Neural cell (in vitro differentiated cells): ENCODE measurements at regions not wholly inside any gene's neighbourhood (a gene's known extent, or its start where the extent isn't known, plus 50 kb on each side); places are given as distances from the start of the nearest gene placed in this dataset.
"Not testable (repeated sequence)": the region's sequence is repeated elsewhere in the genome, so short reads cannot be mapped to it uniquely, and the experiment has no call there.

Experiments used
- CTCF ChIP-seq: fragments of 450-650 bp; IDR thresholded peaks from 2 replicates; pipeline ENCODE4 v1.5.1; 2014; ENCODE audit warnings: antibody characterized with exemption, mild to moderate bottlenecking, moderate library complexity; ENCODE audit not compliant: poor library complexity, severe bottlenecking
- MXI1 ChIP-seq: fragments of 450-650 bp; conservative IDR thresholded peaks from 2 replicates; pipeline ENCODE4 v1.6.1; 2014; ENCODE audit warnings: antibody characterized with exemption, mild to moderate bottlenecking; ENCODE audit not compliant: poor library complexity, severe bottlenecking

GRCh38 chr3:589066-589465, 392.5 kb downstream of the CHL1 start:
- TF ChIP-seq CTCF, MXI1: not testable (repeated sequence)
